ENCODE measurements at regions not wholly inside any gene's neighbourhood (a gene's known extent, or its start where the extent isn't known, plus 50 kb on each side); places are given as distances from the start of the nearest gene placed in this dataset.

DNA sequence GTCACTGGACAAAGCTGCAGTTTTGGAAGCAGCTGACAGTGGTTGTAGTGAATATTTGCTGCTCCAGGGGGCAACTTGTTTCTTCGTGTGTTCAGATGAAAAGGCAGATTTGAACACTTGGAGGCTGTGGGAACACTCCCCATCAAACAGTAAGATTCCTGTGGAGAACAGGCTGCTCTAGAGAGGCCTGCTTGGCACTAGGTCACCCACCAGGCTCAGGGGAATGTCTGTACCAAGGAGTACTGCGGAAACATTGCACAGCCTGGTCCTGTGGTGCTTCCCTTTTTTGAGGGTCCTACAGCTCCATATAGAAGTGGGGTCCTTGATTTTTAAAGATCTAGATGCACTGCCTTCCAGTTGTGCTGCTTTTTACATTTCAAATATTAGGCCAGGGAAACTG, 97.5 kb downstream of the CXCL12 start:
- H3K4me3 ChIP-seq (ENCODE audit: low read depth, low read length), result no peak overlapping the region
- DNase-seq (ENCODE audit: low read depth), result no peak
- TF ChIP-seq, protein P1, sequence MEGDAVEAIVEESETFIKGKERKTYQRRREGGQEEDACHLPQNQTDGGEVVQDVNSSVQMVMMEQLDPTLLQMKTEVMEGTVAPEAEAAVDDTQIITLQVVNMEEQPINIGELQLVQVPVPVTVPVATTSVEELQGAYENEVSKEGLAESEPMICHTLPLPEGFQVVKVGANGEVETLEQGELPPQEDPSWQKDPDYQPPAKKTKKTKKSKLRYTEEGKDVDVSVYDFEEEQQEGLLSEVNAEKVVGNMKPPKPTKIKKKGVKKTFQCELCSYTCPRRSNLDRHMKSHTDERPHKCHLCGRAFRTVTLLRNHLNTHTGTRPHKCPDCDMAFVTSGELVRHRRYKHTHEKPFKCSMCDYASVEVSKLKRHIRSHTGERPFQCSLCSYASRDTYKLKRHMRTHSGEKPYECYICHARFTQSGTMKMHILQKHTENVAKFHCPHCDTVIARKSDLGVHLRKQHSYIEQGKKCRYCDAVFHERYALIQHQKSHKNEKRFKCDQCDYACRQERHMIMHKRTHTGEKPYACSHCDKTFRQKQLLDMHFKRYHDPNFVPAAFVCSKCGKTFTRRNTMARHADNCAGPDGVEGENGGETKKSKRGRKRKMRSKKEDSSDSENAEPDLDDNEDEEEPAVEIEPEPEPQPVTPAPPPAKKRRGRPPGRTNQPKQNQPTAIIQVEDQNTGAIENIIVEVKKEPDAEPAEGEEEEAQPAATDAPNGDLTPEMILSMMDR (IDR thresholded peaks at IDR 0.05; ENCODE audit: insufficient read depth, low read depth, low read length, missing control alignments), result no peak

DNA sequence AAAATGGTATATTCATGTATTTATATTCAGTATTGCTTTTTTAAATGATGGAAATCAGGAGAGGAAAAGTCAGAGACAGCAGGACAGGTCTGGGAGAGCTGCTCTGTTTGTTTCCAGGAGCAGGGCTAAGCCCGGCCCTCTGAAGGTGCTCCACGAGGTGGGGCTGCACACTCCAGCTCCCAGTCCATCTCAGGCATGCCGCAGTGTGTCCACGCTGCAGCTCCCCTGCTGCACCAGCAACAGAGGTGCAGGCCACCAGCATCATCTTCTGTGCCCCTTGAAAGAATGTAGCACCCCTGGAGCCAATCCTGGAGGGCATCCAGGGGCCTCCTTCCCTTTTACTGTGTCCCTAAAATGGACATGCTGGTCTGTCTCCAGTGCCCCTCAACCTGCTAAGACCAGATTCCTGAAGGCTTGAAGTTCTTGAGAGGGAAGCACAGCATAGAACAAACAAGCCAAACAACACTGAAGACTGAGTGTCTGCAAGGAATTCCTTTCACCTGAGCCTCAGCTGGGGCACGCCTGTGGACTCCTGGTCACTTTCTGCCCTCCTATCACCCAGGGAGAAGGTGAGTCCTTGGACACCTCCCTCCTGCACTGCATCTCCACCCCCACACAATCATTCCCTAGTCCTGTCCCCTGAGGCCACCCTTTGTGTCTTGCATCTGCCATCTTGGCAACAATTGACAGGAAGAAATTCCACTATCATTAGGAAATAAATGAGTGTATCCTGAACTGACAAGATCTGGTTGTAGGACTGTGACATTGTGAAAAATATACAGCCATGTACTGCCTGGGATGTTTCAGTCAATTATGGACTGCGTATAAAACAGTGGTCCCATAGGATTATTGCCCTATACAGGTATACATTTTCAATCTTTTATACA, 100.5 kb downstream of the CXCL12 start:
- no peak for DNase-seq (ENCODE audit: low read depth)
- H3K4me3 ChIP-seq (ENCODE audit: low read depth, low read length), result no peak overlapping the region
- TF ChIP-seq, protein P1 (IDR thresholded peaks at IDR 0.05; ENCODE audit: insufficient read depth, low read depth, low read length, missing control alignments), result no peak

DNA sequence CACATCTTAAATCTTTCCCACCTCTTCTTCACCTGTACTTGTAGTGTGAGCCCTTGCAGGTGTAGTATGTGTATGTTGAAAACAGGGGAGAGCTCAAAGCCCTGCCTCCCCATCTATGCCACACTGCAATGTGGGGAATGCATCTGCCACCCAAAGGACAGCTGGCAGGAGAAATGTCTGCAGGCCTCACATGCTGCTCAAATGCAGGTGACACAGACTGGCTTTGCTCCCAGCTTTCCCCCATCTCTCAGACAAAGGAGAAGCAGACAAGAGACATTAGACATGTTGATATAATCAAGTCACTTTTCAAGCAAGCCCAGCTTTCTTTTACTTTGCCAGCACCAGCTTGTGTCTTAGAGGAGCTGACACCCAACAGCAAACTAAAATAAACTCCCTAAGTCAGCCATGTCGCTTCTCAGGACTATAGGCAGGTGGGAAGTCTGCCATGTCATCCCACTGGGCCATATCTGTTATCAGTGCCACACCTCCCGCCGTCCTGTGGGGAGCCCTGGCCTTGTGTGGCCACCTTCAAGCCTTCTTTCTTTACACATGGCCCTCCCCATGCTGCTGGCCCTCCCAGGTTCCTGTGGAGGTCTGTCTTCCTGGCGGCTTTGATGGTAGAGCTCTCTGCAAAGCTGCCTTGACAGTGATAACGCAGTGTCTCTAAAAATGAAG, 102.1 kb downstream of the CXCL12 start:
- no peak overlapping the region for H3K4me3 ChIP-seq (ENCODE audit: low read depth, low read length)
- TF ChIP-seq, protein P1 (IDR thresholded peaks at IDR 0.05; ENCODE audit: insufficient read depth, low read depth, low read length, missing control alignments), result no peak
- no peak for DNase-seq (ENCODE audit: low read depth)

DNA sequence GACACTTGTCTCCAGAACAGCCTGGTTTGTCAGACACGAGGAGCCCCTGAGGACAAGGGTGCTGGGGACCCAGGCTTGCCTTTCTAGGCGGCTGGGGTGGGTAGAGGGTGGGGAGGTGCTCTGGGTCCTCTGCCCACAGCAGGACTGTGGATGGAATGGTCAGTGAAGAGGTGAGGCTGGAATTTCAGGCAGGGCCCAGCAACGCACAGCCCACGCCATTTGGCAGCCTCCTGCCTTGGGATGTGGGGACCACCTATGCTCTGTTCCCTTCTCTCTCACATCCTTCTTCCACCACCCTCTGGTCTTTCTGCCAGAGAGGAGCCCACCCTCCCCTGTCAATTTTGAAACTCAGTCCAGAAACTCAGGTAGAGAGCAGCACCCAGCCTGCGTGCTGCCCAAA, 103.2 kb downstream of the CXCL12 start:
- H3K4me3 ChIP-seq (ENCODE audit: low read depth, low read length), result no peak overlapping the region
- TF ChIP-seq, protein P1 (IDR thresholded peaks at IDR 0.05; ENCODE audit: insufficient read depth, low read depth, low read length, missing control alignments), result no peak
- DNase-seq (ENCODE audit: low read depth), result no peak

DNA sequence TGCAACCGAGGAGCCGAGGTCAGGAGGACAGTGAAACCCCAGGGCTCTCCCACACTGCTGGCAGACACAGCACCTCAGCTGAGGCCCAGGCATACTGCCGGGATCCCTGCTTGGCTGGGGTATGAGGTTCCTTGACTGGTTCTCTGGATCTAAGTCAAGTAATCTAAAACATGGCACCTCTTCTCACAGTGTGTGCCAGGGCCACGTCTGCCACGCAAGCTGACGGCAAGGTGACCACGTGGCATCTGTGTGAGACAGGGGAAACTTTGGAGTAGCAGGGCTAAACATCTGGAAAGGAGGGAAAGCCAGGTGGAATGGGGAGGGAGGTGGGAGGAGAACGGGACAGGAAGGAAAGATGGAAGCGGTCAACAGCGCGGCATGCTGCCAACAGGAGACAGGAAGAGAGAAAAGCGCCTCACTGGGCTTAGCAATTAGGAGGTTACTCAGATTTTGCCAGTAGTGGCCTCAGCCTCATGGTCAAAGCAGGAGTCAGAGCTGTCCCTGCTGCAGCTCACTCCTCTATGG, 103.7 kb downstream of the CXCL12 start:
- no peak overlapping the region for H3K4me3 ChIP-seq (ENCODE audit: low read depth, low read length)
- no peak for DNase-seq (ENCODE audit: low read depth)
- TF ChIP-seq, protein P1 (IDR thresholded peaks at IDR 0.05; ENCODE audit: insufficient read depth, low read depth, low read length, missing control alignments), result no peak

DNA sequence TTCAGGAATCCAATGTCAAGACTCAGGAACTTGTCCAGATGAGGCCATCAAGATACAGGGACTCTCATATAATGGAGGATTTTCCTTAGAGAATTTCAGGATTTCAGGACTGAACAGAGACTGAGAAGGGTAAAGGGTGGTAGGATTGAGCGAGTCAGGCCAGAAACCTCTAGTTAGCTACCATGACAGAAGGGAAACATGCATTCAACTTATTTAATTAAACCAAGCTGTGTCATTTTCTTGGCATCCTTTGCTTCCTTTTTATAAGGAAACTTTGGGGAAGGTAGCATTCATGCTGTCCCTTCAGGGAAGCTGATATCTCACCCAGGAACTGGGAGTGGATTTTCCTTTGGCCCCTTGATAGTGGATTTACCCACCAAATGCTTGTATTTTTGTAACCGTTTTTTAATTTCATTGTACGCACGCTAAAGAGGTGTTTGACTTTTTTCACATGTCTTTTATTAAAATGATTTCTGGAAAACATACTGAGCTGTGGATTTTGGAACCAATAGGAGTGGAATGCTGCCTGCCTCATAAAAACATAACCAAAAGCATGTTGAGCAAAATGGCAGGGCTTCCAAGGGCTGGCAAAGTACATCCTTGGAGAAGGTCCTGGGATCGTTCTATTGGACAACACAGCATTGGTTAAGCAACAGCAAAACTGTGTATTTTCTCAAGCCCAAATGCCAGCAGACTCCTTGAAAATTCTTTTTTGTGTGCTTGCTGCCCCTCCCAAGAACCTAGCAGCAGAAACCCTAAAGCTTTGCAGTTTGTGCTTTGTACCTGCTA, 104.5 kb downstream of the CXCL12 start:
- no peak for DNase-seq (ENCODE audit: low read depth)
- TF ChIP-seq, protein P1 (IDR thresholded peaks at IDR 0.05; ENCODE audit: insufficient read depth, low read depth, low read length, missing control alignments), result no peak
- H3K4me3 ChIP-seq (ENCODE audit: low read depth, low read length), result no peak overlapping the region

All from GM12865 (cell line).